GM18508 (cell line): ENCODE measurements at regions not wholly inside any gene's neighbourhood (a gene's known extent, or its start where the extent isn't known, plus 50 kb on each side); places are given as distances from the start of the nearest gene placed in this dataset.
"Not testable (repeated sequence)": the region's sequence is repeated elsewhere in the genome, so short reads cannot be mapped to it uniquely, and the experiment has no call there.

ENCODE experiments used
- ATAC-seq: cut with Tn5 transposase; IDR thresholded peaks from one replicate; pipeline ENCODE4 v1.9.1; 2021; ENCODE audit warnings: moderate number of reproducible peaks; ENCODE audit not compliant: insufficient read depth, unreplicated experiment

DNA sequence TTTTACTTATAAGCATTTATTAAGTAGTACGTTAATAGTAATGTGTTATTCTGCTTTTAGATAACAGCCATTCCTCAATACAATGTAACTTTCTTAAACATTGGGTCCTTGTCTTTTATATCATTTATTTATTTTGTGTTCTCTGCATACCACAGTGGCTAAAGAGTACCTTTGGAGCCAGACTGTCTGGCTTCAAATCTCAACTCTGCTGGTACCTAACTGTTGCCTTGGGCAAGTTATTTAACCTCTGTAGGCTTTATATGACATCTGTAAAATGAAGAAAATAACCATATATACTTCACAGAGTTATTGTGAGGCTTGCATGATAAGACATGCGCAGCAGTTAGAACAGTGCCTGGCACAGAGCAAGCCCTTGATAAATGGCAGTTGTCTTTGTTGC is 397.6 kb downstream of the MDFIC start:
- no peak for ATAC-seq

DNA sequence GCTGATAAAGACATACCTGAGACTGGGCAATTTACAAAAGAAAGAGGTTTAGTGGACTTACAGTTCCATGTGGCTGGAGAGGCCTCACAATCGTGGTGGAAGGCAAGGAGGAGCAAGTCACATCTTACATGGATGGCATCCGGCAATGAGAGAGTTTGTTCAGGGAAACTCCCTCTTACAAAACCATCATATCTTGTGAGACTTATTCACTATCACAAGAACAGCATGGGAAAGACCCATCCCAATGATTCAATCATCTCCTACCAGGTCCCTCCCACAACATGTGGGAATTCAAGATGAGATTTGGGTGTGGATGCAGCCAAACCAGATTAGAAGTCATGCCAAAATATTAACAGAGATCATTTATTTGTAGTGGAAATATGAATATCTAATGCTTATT is 388.4 kb downstream of the MDFIC start:
- ATAC-seq, result not testable (repeated sequence)

DNA sequence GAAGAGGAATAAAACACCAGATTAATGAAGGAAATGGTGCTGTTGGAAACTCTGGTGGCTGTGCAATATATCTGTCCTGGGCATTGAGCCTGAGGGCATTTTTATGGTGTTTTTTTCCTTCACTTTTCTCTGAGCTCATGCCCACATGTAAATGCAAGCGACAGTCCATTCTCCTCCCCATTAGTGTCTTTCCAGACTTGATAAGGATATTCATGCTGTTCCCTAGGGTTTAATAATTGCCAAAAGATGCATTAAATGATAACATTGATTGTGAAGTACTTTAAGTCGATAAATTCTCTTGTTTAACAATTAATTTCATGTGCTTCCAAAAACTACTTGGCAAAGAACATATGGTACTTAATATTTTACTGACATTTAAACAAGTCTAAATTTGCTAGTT is 384.7 kb downstream of the MDFIC start:
- no peak for ATAC-seq

DNA sequence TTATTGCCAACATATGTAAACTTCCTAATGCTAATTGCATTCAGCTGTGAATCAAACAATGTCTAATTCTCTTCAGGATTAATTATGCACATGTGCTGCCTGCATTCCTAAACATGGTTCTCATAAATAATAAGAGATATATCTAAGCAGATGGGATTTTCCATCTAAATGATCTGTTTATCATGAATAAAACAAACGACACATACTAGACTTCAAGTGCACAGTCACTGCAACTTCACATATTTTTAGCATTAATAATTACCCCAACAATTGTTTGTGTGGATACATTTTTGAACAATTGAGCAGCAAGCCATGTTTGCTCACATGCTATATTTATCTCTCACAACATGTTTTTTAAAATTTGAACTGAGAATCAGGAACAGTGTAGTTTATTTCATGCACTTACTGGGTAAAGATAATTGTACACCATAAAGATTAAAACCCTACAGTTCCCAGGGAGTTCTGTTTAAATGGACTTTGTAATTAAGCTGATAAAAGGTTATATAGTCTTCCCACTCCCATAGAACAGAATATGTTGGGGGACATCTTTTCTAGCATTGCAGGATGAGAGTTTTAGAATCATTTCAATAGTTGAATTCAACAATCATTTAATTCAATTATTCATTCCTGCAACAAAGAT is 378.5 kb downstream of the MDFIC start:
- no peak for ATAC-seq

DNA sequence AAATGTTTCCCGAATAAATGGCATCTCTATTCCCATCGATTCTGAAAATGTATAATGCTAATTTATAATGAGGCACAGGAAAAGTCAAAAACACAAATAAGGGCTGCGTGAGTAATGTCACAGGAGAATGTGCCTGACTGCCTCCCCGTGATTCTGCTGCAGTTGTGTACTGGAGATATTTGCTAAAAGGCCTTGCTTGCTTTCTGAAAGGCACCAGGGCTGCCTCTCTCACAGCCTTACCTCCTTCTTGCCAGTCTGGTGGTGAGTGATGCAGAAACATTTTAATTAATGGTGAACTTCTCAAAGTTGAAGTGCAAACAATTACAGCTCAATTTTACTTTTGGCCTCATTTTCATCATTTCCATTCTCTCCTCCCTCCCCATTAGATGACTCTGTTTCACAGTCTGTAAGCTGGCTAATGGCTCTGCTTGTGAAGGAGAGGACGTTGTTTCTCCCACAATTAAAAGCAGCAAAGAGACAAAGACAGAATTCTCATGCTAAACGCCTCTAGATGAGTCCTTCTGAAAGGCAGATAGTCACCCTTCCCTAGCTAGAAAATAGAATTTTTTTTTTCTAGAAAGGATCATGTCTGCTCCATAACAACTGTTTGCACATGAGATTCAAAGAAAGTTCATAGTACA is 377.6 kb downstream of the MDFIC start:
- ATAC-seq, result no peak

DNA sequence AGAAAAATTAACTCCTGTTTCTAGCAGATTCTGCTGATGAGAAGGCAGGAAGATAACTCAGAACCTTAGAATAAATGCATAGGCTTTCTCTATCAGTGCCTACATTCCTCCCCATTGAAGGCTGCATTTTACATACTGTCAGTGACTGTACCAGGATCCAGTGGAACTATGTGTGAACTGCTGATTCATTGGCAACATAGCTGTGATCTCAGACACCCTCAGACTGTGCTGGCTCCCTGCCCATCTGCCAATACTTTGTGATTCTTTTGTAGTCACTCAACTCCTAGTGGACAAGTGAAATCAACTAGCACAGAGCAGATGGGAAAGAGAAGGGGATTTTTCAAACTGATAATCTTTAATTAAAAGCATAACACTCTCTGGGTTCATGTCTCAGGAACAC is 375.8 kb downstream of the MDFIC start:
- ATAC-seq, result no peak

DNA sequence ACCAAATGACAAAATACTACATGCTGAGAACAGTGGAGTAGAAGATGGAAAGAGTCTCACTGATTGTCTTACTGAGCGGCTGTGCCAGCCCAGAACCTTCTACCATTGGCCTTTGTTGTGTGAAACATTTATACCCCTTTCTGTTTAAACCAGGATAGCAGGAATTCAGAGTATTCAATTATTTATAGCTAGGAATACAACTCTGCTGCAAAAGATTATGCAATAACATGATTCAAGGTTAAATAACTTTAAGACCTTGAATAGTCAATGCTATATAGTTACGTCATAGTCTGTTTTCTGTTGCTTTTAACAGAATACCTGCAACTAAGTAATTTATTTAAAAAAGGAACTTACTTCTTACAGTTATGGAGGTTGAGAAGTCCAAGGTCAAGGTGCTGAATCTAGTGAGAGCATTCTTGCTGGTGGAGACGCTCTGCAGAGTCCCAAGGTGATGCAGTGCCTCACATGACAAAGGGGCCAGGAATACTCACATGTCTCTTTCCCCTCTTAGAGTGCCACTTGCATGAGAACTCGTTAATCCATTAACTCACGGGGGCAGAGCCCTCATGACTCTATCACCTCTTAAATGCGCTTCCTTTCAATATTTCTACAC is 371.8 kb downstream of the MDFIC start:
- no peak for ATAC-seq

DNA sequence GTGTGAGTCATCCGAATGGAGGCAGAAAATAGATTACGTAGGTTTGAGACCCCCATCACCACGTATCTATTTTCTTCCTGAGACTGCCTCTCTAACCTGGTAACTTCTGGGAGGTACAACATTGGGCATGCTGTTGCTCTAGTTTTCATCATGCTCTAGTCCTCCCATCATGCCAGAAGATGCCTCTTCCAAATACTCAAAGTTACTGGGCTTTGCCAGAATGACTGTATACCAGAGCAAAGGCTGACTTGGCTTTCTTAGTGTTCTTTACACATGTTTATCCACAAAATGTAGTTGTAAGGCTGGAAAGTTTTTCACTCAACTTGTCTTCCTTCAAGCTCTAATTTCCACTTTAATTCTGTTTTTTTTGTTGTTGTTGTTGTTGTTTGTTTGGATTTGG is 370.5 kb downstream of the MDFIC start:
- no peak for ATAC-seq

DNA sequence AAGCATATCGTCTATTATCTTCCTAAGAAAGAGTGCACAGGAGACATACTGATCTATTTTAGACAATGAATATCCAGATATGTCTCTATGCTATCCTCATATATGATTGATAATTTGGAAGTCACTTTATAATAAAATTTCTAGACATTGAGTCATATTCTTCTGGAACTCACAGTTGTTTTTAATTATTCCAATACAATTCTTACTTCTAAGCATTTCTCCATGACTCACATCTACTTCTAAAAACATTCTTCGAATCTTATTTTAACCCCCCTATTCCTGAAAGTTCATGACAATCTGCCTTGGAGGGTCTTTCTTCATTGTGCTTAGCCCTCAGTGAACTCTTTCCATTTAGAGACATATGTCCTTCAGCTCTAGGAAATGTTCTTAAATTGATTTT is 368.1 kb downstream of the MDFIC start:
- ATAC-seq, result no peak

DNA sequence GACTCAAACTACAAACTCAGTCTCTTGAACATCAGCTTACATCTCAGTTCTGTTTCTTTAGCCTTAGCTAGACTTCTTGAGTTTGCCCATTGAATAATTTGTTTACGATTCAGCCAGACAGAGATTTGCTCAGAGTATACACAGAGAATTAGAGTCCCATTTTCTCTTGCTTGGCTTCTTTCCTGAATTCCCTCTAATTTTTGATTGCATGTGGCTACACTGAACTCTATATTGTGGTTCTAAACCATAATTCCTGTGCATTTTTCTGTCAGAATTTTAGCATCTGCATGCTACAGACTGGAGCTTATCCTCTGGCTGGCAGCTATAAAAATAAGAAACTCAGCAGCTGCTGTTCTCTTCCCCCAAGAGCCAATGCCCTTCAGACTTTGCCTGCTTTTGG is 354.9 kb downstream of the MDFIC start:
- no peak for ATAC-seq

DNA sequence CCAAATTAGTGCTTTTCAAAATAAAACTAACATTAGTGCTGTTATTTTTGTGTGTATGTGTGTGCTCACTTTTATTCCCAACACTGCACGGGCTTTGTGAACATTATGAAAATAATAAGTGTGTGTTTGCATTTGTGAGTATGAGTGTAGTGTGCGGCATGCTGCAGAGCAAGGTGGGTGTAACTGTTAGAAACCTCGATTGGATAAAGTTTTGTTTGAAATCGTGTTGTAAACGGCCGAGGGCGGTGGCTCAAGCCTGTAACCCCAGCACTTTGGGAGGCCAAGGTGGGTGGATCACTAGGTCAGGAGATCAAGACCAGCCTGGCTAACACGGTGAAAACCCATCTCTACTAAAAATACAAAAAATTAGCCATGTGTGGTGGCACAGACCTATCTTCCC is 352.0 kb downstream of the MDFIC start:
- not testable (repeated sequence) for ATAC-seq

DNA sequence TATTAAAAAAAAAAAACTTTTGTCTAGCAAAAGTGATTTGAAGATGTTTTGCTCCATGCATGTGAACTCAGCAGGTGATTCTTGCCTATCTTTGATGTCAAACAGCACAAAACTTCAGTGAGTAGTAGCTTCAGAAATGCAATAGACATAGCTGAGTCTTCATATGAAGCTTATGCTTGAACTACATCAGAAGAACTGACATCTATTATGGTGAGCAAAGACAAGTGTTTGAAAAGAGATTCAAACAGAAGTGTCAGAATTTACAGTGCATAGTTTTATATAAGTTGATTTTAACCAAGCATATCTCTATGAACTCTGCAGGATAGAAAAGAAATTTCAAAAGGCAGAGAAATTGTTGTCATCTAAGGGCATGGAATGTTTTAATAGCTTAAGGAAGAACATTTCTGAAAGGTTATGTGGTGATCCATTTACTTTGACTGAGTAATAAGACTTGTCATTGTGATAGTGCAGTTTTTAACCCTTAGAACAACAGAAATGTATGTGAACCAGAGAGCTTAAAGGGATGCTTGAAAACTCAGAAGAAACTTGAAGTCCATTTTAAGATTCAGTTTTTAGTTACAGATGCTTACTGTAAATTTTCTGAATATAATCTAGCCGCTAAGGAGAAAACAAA is 351.4 kb downstream of the MDFIC start:
- no peak for ATAC-seq

DNA sequence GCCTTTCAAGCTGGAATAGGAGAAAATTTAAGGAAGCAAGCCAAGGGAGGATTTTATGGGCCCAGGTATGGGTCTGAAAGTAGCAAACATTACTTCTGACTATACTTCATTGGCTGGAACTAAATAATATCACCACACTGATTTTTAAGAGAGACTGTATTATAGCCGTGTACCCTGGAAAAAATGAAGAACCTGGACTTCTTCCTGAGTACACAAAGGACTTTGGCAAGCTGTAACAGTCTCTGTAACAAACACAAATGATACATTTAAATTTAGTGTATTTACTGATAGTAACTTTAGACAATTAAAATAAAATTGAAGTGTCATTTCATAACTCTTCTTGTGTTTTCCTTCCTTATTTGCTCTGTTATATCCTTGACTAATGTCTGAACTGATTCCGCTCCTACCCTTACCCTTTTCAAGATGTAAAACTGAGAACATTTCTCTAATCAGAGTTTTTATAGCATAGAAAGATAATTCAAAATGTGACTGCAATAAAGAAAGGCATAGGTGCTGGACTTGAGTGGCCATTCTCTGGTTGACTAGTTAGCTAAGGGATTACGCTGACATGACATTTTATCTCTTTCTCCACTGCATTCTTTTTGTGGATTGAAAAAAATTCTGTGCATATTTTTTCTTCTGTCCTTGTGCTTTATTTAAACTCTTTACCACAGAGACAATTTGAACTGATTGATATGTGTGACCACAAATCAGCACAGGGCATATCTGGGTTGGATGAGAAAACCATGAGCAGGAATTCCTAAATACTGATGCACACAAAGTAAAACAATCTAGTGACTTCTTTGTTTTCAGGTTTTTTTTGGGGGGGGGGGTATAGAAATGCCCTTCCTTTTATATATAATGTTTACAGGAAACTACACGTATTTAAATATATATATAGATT is 349.7 kb downstream of the MDFIC start:
- ATAC-seq, result no peak

DNA sequence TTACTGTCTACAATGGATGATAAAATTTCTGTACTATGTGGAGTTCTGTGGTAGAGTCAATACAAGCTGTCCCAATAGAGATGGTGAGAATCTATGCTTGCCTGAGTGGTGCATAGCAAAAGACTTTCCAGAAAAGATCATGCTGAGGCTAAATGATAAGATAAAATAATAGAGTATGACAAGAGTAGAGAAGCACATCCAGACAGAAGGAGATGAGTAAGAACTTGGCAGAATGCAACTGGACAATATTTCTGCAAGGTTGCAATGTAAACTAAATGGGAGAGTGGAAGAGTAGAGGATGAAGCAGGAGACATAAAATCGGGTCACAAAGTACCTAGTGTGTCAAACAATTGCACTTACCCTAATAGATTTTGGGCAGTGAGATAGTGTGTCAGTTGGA is 347.6 kb downstream of the MDFIC start:
- ATAC-seq, result no peak

DNA sequence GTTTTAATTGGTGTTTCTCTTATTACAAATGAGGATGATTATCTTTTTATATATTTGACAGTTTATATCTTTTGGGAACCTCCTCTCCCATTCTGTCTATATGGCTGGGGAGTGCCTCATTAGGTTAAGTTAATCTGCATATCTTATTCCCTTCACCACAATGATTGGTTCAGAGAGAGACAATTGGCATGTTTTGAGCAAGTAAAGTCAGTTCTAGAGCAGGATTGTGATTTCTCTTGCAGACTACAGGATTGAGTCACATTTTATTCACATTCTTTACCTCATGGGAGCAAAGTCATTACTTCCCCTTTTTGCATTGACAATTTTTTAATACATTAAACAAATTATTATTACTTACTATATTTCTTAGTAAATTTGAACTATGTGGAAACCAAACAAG is 345.6 kb downstream of the MDFIC start:
- ATAC-seq, result no peak

DNA sequence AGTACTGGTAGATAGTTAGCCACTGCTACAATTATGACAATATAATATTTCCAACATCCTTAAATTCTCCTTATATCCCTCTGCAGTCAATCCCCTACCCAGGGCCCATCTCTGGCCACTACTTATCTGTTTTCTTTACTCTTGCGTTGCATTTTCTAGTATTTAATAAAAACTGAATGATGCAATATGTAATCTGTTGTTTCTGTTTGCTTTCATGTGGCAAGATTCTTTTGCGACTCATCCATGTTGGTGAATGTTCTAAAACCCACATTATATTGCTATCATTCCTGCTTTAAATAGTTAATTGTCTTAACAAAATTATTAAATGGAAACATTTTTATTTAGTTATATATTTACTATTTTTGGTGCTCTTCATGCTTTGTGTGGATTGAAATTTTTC is 338.5 kb downstream of the MDFIC start:
- ATAC-seq, result no peak

DNA sequence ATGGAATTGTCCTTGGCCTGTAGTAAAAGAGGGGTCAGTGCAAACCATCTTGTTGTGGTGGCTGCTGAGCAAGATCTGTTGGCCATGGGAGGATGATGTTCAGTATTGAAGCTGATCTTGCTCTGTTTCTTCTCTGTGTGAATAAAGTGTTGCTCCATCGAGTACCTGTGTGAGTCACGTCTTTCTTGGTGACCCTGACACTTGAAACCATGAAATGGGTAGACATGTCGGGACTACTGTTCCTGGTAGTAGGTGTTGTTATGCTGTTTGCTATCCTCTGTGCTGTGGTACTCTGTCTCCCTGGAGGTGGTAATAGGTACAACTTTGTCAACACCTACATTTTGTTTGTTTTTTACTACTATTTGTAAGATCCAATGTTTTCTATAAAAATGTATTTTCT is 330.6 kb downstream of the MDFIC start:
- no peak for ATAC-seq

DNA sequence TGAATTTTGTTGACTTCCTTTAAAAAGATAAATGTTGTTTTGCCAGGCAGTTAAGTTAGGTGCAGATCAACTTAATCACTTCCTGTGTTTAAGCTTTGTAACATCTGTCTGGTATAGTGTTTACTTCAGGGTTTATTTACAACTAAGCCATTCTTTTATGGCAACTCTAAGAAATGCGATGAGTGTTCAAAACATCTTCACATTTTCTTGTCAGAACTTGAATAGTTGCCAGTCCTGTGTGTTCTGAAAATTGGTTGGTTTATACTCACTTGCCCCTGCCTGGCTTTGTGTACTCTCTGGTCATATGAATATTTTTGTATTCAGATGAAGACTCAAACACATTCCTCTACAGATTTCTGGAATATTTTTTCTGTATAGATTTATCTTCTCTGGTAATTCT is 327.2 kb downstream of the MDFIC start:
- ATAC-seq, result no peak

DNA sequence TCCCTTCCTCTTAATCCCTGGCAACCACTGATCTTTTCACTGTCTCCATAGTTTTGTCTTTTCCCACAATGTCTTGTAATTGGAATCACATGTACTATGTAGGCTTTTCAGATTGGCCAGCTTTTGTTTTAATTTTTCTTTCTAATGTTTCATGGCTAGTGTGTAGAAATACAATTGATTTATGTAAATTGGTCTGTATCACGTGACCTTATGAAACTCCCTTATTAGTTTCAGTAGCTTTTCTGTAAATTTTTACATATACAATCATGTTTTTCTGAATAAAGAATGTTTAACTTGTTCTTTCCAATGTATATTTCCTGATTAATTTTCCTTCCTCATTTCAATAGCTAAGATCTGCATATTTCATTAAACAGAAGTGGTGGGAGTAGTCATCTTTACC is 319.3 kb downstream of the MDFIC start:
- no peak for ATAC-seq

DNA sequence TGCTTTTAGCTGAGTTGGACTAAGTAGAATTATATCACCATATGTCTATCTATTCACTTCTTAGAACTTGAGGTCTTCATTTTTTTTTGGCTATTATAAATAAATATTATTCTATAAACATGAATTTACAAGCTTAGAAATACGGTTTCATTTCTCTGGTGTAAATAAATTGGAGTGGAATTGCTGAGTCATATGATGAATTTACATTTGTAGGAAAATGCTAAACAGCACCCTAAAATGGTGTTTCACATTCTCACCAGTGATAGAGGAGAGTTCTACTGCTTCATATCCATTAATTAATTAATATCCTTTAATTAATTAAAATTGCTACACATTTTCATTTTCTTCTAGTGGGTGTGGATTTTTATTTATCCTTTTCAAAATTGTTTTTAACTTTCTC is 318.3 kb downstream of the MDFIC start:
- no peak for ATAC-seq

DNA sequence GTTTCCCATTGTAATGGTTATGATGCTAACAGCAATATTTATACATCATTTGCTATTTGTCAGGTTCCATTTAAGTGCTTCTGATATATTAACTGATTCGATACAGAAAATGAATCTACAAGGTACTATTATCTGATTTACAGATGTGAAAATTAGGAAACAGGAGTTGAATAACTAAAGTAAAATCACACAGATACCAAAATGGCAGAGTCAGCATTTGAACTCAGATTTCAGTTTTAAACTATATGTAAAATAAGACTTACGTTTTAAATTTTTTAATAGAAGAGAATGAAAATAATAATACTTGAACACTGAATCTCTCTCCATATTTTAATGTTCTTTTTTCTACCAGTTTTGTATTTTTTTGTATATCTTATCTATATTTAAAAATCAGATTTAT is 313.2 kb downstream of the MDFIC start:
- ATAC-seq, result no peak
